Calu3 (cell line): ENCODE measurements at regions not wholly inside any gene's neighbourhood (a gene's known extent, or its start where the extent isn't known, plus 50 kb on each side); places are given as distances from the start of the nearest gene placed in this dataset.

Experiments
- BruUV-seq: library from RNA; stranded (reverse); fragments of 400-500 nt; replicated peaks from 2 replicates; lab custom pipeline; 2021; lab: Mats Ljungman, UMichigan
- CTCF ChIA-PET: fragments of 300-600 bp; sonication (Branson Sonifier 250); formaldehyde crosslinking; loops from one replicate; lab custom pipeline; 2022; ENCODE audit warnings: antibody characterized with exemption; lab: Charles Lee
- DNase-seq: peaks from one replicate; pipeline ENCODE4 v3.0.0; 2022
- H3K27ac Mint-ChIP-seq: one replicate; pipeline ENCODE4 v1.8.0; 2022; ENCODE audit warnings: mixed read lengths; ENCODE audit not compliant: unreplicated experiment
- H3K27me3 Mint-ChIP-seq: one replicate; pipeline ENCODE4 v1.8.0; 2022; ENCODE audit warnings: mixed read lengths; ENCODE audit not compliant: unreplicated experiment
- H3K36me3 Mint-ChIP-seq: one replicate; pipeline ENCODE4 v1.8.0; 2022; ENCODE audit warnings: mild to moderate bottlenecking, moderate library complexity, mixed read lengths; ENCODE audit not compliant: insufficient read depth, unreplicated experiment
- H3K4me1 Mint-ChIP-seq: one replicate; pipeline ENCODE4 v1.8.0; 2022; ENCODE audit warnings: mild to moderate bottlenecking, low read depth, mixed read lengths; ENCODE audit not compliant: unreplicated experiment
- H3K4me3 Mint-ChIP-seq: one replicate; pipeline ENCODE4 v1.8.0; 2022; ENCODE audit warnings: mild to moderate bottlenecking, low read depth, moderate library complexity, mixed read lengths; ENCODE audit not compliant: unreplicated experiment
- H3K9me3 Mint-ChIP-seq: one replicate; pipeline ENCODE4 v1.8.0; 2022; ENCODE audit warnings: low read depth, mixed read lengths; ENCODE audit not compliant: unreplicated experiment
- intact Hi-C: fragments of 100-400 bp; cut with micrococcal nuclease; formaldehyde crosslinking; loops from one replicate; pipeline ENCODE4 v1.10.0; 2022; ENCODE audit not compliant: unreplicated experiment
- TF ChIP-seq, protein P1 (sequence below): fragments of 200-600 bp; IDR thresholded peaks from one replicate; pipeline ENCODE4 v1.8.0; 2022; ENCODE audit warnings: antibody characterized with exemption; ENCODE audit not compliant: unreplicated experiment

DNA sequence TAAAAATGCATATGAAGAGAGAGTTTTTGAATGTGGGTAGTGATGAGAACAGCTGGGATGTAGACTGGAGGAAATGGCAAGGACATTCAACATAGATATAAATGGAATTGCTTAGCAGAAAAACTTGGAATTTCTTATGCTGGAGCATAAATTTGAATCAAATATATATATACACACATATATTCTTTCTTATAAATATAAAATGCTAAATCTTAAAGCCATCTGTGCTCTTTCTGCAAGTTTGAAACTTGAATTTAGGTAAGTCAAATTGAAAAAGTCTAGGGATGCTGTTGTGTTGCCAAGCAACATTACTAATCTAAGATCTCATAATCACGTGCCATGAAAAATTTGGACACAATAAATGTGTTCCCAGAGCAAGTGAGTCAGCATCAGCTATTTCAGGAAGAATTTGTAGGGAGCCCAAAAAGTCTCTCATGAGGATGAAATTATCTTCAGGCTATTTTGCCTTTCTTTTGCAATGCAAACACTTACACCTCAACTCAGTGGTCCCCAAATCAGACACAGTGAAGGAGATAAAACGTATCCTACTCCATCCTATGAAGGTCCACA lies 58.4 kb upstream of the ALDH1A1 start:
- Mint-ChIP-seq H3K4me3 (no peak overlapping the region), H3K27me3 (no peaks in the 10 kb centered on the region), H3K9me3 (no peaks in the 10 kb centered on the region), H3K36me3 (no peaks in the 10 kb centered on the region), H3K27ac (no peak overlapping the region), H3K4me1 (no peaks in the 10 kb centered on the region)
- no peak for DNase-seq
- TF ChIP-seq, protein P1, sequence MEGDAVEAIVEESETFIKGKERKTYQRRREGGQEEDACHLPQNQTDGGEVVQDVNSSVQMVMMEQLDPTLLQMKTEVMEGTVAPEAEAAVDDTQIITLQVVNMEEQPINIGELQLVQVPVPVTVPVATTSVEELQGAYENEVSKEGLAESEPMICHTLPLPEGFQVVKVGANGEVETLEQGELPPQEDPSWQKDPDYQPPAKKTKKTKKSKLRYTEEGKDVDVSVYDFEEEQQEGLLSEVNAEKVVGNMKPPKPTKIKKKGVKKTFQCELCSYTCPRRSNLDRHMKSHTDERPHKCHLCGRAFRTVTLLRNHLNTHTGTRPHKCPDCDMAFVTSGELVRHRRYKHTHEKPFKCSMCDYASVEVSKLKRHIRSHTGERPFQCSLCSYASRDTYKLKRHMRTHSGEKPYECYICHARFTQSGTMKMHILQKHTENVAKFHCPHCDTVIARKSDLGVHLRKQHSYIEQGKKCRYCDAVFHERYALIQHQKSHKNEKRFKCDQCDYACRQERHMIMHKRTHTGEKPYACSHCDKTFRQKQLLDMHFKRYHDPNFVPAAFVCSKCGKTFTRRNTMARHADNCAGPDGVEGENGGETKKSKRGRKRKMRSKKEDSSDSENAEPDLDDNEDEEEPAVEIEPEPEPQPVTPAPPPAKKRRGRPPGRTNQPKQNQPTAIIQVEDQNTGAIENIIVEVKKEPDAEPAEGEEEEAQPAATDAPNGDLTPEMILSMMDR, result no peak
- CTCF ChIA-PET, result no interaction called here
- intact Hi-C loops, result no loop called here
- BruUV-seq, result no TSS peak

DNA sequence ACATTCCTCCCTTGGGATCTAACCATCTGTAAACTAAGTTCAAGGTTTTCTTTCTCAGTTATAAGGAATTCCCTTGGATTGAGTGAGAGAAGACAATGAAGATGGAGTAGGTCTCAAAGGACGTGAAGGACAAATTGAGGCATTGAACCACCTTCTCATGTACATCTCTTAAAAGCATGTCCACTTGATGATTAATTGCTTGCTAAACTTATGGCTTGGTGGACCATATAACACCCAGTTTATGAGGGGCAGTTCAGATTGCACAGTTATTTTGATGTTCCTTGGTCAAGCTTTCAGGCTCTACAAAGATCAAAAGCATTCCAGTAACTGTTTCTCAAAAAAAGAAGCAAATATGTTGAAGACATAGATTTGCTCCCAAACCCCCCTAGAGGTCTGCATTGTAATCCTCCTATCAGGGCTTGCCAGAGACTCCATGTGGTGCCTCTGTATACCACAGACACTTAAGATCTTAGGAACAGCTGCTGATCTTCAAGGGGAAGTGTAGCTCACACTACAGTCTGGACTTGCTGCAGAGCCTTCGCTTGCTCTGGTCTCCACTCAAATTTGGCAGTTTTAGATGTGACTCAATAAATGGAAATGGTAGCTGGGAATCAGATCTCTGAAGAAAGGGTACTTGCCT lies 56.9 kb upstream of the ALDH1A1 start:
- Mint-ChIP-seq H3K27ac (no peak overlapping the region), H3K4me3 (no peak overlapping the region), H3K9me3 (no peaks in the 10 kb centered on the region), H3K36me3 (no peaks in the 10 kb centered on the region), H3K4me1 (no peaks in the 10 kb centered on the region), H3K27me3 (no peaks in the 10 kb centered on the region)
- TF ChIP-seq, protein P1, result no peak
- BruUV-seq, result no TSS peak
- CTCF ChIA-PET, result interaction anchor here (0.8 kb wide), 1 partner anchor 153 kb away, joined by 7 read pairs; no protein-coding TSS in a partner anchor
- intact Hi-C loops, result no loop called here
- no peak for DNase-seq

DNA sequence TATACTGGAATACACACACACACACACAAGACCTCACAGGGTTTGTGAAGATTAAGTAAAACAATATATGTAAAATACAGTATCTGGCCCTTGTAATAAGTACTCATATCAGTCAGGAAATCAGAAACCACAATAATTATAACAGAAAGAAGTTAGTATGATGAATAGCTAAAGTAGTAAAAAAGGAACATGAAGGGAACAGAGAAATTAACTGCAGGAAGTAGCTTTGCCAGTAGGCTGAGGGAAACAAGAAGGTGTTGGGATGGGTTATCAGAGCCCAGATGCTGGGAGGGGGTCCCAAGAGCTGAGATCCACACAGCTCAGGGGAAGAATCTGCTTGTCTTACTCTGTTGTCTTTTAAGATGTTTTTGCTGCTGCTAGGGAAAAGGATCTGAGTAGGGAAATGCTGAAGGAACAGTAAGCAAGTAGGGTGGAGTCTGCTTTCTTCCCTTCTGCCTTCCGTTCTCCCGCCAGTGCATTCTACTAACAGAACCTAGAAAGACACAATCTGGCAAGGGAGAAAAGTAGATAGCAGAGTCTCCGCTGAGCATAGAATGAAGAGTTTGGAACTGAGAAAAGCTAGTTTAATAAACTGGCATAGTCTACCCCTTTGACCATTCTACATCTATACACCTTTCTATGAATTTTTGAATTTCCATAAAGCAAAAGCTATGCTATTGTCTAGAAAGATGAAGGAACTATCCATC lies 55.3 kb upstream of the ALDH1A1 start:
- TF ChIP-seq, protein P1, result no peak
- no peak for DNase-seq
- CTCF ChIA-PET, result no interaction called here

DNA sequence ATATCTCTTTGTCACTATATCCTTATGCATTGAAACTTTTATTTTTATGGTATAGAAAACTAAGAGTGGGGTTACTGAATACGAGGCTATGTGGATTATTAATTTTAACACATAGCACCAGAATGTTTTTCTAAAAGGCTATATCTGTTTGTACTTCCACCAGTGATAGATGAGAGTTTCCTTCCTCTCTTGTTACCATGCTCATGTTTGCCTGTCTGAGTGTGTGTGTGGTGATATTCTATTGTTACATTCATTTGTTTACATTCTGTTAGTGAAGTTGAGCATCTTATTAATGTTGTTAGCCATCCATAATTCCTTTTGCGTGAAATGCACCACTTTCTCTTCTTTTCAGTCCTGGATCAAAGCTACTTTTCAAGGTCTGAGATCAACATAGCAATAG lies 54.1 kb upstream of the ALDH1A1 start:
- Mint-ChIP-seq H3K4me1 (no peaks in the 10 kb centered on the region), H3K27me3 (no peaks in the 10 kb centered on the region), H3K9me3 (no peaks in the 10 kb centered on the region), H3K36me3 (no peaks in the 10 kb centered on the region), H3K4me3 (no peak overlapping the region), H3K27ac (no peak overlapping the region)
- CTCF ChIA-PET, result no interaction called here
- TF ChIP-seq, protein P1, result no peak
- no TSS peak for BruUV-seq
- no peak for DNase-seq
- intact Hi-C loops, result no loop called here

More for the DNA sequence above, 55.3 kb upstream of the ALDH1A1 start:
- Mint-ChIP-seq H3K36me3 (no peaks in the 10 kb centered on the region), H3K27me3 (no peaks in the 10 kb centered on the region), H3K27ac (no peak overlapping the region), H3K9me3 (no peaks in the 10 kb centered on the region), H3K4me3 (no peak overlapping the region), H3K4me1 (no peaks in the 10 kb centered on the region)
- intact Hi-C loops, result no loop called here
- BruUV-seq, result no TSS peak
